Coronary artery (tissue), 2 donors: ENCODE measurements at regions not wholly inside any gene's neighbourhood (a gene's known extent, or its start where the extent isn't known, plus 50 kb on each side); places are given as distances from the start of the nearest gene placed in this dataset.

ENCODE experiments used
- DNase-seq: peaks from one replicate; pipeline ENCODE4 v3.0.0-alpha.2; 2017; ENCODE audit warnings: low spot score
- H3K27ac ChIP-seq, 2 donors: fragments of 200-600 bp; sonication (generic); one replicate each; pipeline ENCODE4 v1.5.1; 2016 to 2019
- H3K4me3 ChIP-seq: fragments of 200-600 bp; sonication (generic); 2 replicates; pipeline ENCODE4 v1.5.1; 2016; ENCODE audit warnings: mild to moderate bottlenecking, moderate library complexity
- CTCF ChIP-seq: fragments of 200-600 bp; sonication (generic); IDR thresholded peaks from one replicate; pipeline ENCODE4 v1.5.1; 2019; ENCODE audit warnings: antibody characterized with exemption

GRCh38 chr12:61521258-61521657, 738.9 kb upstream of the USP15 start:
- no peak overlapping the region for H3K4me3 ChIP-seq
- no peak for TF ChIP-seq CTCF

GRCh38 chr12:61523276-61523992, 736.8 kb upstream of the USP15 start:
- H3K4me3 ChIP-seq: no peak overlapping the region
- H3K27ac ChIP-seq: no peak overlapping the region
- TF ChIP-seq CTCF: no peak
- no peak for DNase-seq

More at GRCh38 chr12:61521258-61521657, 738.9 kb upstream of the USP15 start:
- H3K27ac ChIP-seq: no peak overlapping the region
- no peak for DNase-seq

- TF ChIP-seq CTCF: no peak
- no peak for DNase-seq
- no peak overlapping the region for H3K4me3 ChIP-seq
Observed at GRCh38 chr12:61524851-61525250, 735.4 kb upstream of the USP15 start.

GRCh38 chr12:61525331-61525730, 734.9 kb upstream of the USP15 start:
- TF ChIP-seq CTCF: no peak
- no peak overlapping the region for H3K4me3 ChIP-seq
- no peak overlapping the region for H3K27ac ChIP-seq
- no peak for DNase-seq

More at GRCh38 chr12:61524851-61525250, 735.4 kb upstream of the USP15 start:
- no peak overlapping the region for H3K27ac ChIP-seq

- no peak for DNase-seq
- no peak for TF ChIP-seq CTCF
- Histone ChIP-seq H3K27ac (no peak overlapping the region), H3K4me3 (no peak overlapping the region)
Observed at GRCh38 chr12:61530456-61530855, 729.7 kb upstream of the USP15 start.

- no peak overlapping the region for H3K27ac ChIP-seq
- no peak for DNase-seq
- no peak overlapping the region for H3K4me3 ChIP-seq
- TF ChIP-seq CTCF: no peak
Observed at GRCh38 chr12:61531195-61531594, 729.0 kb upstream of the USP15 start.

- H3K4me3 ChIP-seq: no peak overlapping the region
- no peak for DNase-seq
- H3K27ac ChIP-seq: no peak overlapping the region
- TF ChIP-seq CTCF: no peak
Observed at GRCh38 chr12:61536117-61536516, 724.1 kb upstream of the USP15 start.
